IPS DF 4.7 (cell line): ENCODE measurements at regions not wholly inside any gene's neighbourhood (a gene's known extent, or its start where the extent isn't known, plus 50 kb on each side); places are given as distances from the start of the nearest gene placed in this dataset.

Experiments used
- DNase-seq: peaks from one replicate; pipeline ENCODE4 v3.0.0-alpha.2; 2013; ENCODE audit warnings: low spot score; ENCODE audit errors: extremely low read depth

DNA sequence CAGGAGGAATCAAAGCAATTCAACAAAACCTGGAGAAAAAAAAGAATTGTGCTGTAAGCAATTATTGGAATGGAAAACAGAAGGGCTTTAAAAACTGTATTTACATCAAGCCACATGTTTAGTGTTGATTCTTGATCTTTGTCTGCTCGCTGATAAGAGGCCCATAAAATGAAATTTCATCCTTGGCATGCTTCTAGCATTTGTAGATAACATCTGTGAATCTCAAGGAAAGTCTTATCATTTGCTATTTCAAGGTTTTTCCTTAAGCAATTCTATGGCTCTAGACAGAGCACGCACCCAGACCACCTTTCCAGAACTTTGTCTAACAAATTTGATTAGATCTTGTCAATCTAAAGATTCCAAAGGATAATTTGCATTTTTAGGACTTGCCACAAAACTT, 181.0 kb upstream of the FGGY start:
- DNase-seq: no peak

DNA sequence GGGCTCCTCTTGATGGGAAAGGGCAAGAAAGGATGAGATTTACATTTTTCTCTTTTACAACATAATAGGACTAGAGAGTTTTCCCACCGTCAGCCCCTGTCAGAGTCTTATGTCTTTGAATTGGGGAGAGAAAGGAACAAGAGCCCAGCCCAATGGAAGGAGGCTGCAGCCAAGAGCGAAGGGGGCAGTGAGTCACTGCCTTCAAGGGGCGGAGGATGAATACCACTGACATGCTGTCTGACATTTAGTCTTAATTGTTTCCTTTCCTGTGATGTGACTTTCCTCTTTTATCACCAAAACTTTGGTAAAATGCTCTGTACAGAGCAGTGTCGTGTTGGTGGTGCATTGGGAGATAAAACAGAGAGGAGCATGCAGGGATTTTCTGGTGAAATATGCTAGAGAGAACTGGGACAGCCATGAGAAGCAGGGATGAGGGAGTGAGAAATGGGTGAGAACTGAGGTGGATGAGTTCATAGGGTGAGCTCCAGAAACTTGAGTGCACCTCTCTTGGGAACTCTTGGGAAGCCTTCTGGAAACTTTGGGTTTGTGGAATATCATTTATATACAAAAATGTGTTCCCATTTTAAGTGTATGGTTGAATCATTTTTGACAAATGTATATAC, 179.9 kb upstream of the FGGY start:
- no peak for DNase-seq

DNA sequence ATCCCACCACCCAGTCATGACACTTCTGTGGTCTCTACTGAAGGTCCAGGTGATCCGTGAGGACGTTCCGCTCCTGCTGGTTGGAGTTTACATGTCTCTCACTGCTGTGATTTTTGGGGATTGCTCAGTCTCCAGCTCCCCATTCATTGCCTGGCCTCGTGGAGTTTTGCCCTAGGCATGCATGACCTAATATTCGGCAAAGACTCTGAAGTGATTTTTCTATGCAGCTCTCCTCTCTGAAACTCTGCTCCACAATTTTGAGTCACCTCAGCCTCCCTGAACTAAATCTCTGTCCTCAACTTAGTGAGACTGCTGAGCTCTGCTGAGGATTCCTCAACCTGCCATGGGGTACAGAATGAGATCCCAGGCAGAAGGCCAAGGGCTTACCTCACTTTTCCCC, 174.4 kb upstream of the FGGY start:
- DNase-seq: no peak

DNA sequence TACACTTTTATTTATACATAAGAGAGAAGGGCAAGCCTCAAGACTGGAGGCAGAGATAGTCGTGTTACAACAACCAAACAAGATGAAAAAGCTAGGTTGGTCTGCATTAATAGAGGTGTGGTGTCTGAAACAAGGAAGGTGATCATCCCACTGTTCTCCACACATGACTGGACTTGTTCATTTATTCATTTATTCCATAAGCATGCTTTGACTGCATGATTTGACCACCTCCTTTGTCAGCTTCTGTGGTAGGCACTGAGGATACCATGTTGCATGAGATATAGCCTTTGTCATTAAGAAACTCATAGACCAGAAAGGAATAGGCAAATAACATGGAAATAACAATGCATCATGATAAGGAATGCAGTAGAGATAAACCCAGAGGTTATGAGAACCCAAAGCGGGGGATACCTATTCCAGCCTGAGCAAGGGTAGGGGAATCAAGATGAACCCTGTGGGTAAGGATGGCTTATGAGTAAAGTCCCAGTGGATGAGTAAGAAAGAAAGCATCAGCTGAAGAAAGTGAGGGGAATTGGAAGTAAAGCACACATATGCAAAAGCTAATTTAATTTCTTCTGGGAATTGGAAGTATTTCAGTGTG, 173.7 kb upstream of the FGGY start:
- no peak for DNase-seq

GRCh38 chr1:59124166-59124565, 172.7 kb upstream of the FGGY start:
- no peak for DNase-seq

GRCh38 chr1:59125154-59125553, 171.7 kb upstream of the FGGY start:
- DNase-seq: no peak

- DNase-seq: no peak
Observed at GRCh38 chr1:59125676-59126320, 171.1 kb upstream of the FGGY start.

DNA sequence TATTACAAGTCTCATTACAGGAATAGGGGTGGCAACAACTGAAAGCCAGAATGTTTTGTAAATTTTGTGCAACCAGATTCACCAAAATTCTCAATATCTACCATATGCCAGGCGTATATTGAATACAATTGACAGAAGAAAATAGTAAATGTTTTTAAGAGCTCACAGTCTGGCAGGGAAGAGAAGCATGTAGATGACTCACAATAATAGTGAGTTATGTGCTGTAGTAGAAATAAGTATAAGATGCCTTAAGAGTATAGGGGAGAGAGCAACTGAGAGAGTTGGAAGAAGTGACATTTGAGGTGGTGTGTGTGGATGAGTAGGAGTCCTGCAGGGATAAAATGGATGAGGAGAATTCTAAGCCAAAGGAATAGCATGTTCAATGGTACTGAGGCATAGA, 170.5 kb upstream of the FGGY start:
- no peak for DNase-seq

DNA sequence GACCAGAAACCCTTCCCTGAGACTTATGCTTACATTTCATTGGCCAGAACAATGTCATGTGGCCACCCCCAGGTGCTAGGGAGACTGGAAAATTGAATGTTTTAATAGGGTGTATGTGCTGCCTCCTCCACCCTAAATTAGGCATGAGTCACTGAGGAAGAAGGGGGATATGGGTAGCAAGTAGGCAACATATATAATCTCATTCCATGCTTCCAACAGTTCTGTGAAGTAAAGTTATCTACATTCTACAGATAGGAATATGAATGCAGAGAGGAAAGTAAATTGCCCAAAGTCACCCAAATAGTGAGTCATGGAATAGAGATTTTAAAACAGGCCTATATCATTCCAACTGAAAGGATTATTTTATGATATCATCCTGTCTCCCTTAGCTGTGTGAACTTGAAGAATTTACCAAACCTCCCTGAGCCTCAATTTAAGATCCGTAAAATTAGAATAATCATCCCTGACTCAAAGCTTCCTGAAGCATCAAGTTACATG, 168.6 kb upstream of the FGGY start:
- no peak for DNase-seq

DNA sequence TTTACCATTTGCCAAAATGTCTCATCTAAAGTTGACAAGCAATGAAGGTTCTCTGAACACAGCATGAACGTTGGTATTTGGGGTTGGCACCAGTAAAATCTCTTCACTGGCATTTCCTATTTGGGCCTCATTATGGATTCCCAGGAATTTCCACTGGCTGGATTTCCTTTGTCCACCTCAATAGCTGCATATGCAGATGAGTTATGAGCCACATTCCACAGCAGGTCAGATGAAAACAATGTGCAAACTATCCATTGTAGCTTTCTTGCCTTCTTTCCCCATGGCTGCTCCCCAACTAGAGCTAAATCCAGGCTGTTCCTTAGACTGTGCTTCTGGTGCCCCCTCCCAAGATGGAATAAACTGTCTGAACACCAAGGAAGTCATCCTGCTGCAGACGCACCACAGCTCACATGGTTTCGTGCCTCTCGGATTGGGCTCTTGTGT, 168.1 kb upstream of the FGGY start:
- DNase-seq: no peak

- DNase-seq: no peak
Observed at GRCh38 chr1:59132295-59132694, 164.6 kb upstream of the FGGY start.

GRCh38 chr1:59133997-59134396, 162.9 kb upstream of the FGGY start:
- no peak for DNase-seq

GRCh38 chr1:59135761-59136255, 161.1 kb upstream of the FGGY start:
- no peak for DNase-seq

GRCh38 chr1:59136541-59137275, 160.2 kb upstream of the FGGY start:
- no peak for DNase-seq

DNA sequence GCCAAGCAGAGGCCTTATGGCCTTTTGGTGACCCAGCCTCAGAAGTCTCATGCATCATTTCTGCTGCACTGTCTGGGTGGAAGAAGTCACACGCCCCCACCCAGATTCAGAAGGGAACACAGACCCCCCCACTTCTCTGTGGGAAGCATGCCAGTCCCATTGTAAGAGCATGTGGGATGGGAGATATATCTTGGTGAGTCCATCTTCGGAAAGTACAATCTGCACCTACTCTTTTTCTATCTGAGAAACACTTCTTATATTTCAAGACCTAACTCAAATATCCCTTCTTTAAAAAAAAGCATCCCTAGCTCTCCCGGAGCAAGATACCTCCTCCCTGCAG, 159.6 kb upstream of the FGGY start:
- DNase-seq: no peak

DNA sequence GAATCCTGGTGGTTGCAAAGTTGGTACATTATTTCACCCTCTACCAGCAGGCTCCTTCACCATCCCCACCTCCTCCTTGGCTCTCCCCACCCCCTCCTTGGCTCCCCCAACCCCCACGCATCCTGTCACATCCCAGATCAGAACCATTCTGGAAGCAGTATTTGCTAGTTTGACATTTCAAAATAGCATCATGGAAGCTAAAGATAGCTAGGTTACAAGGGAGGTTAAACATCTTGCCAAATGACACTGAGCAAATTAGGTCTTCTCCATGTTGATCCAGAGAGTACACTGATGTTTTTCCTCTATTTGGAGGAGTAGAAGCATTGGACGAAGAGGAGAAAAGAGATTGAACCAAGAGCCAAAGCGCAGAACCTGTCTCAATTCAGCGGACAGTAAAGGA, 158.9 kb upstream of the FGGY start:
- DNase-seq: no peak

DNA sequence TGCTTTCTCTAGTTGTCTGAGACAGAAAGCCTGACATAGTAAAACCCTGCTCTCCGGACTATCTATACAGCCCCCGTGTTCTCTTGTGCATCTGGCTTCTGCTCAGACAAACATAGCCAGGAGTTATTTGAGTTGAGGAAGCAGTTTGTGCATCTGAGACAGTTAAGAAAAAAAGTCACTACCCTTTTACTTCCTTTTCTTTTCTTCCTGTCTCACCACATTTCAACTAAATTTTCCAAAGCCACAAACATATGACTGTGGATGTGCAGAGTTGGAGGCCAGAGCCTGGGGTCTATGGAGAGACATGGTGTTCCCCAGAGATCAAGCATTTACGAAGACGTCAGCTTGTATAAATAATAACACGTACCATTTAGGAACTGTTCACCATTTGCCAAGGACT, 158.5 kb upstream of the FGGY start:
- no peak for DNase-seq

GRCh38 chr1:59139396-59139795, 157.5 kb upstream of the FGGY start:
- no peak for DNase-seq

- DNase-seq: no peak
Observed at GRCh38 chr1:59141267-59141863, 155.5 kb upstream of the FGGY start.

DNA sequence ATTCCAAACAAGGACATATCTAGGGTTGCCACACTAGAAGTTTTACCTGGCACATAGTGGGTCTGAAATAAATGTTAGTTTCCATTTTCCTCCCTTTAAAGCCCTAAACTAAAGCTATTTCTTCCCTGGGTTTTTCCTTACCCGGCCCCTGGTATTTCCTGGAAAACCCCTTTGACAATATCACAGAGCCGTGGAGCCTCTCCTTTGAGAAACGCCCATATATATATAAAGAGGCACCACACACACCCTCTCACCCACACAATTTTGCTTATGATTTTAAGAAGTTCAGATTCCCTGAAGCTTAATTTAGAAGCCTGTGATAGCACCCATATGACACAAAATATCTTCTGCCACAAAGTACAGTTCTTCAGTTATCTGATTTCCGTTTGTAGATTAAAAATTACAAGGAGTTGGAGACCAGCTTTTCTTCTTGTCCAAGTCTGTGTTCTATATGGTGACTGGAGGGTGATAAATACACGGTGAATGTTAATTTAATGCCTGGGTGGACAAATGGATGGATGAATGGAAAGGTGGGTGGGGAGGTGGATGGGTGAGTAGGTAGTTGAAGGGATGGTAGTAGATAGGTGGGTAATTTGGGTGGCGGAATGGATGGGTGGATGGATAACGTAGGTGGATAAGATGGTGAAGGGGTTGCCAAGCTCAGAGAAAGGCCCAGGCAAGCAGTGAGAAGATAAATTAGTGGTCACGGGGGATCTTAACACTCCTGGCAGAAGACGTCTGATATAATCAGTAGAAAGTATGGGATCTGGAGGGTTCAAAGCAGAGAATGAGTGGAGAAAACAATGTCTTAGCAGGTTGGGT, 154.4 kb upstream of the FGGY start:
- no peak for DNase-seq

GRCh38 chr1:59143133-59143487, 153.8 kb upstream of the FGGY start:
- no peak for DNase-seq
